ENCODE measurements at regions not wholly inside any gene's neighbourhood (a gene's known extent, or its start where the extent isn't known, plus 50 kb on each side); places are given as distances from the start of the nearest gene placed in this dataset.
A peak's percentile ranks its signal among the peaks of the same experiment; 100 is the strongest.
"Not testable (repeated sequence)": the region's sequence is repeated elsewhere in the genome, so short reads cannot be mapped to it uniquely, and the experiment has no call there.

- not testable (repeated sequence) for DNase-seq (ENCODE audit: low read depth)
Measured at GRCh38 chr10:91003379-91003778, 82.5 kb upstream of the ANKRD1 start.

DNA sequence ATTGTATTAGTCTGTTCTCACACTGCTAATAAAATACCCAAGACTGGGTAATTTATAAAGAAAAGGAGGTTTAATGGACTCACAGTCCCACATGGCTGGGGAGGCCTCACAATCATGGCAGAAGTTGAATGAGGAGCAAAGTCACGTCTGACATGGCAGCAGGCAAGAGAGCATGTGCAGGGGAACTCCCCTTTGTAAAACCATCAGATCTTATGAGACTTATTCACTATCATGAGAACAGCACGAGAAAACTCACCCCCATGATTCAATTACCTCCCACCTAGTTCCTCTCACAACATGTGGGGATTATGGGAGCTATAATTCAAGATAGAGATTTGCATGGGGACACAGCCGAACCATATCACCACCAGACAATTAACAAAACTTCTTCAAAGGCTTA is 84.4 kb upstream of the ANKRD1 start:
- DNase-seq (ENCODE audit: low read depth), result not testable (repeated sequence)

- DNase-seq (ENCODE audit: low read depth), result peak; percentile 31
Measured at GRCh38 chr10:91006001-91006751, 85.3 kb upstream of the ANKRD1 start.

GRCh38 chr10:91006752-91007346 is 86.0 kb upstream of the ANKRD1 start:
- no peak for DNase-seq (ENCODE audit: low read depth)

GRCh38 chr10:91007655-91008054 is 86.8 kb upstream of the ANKRD1 start:
- no peak for DNase-seq (ENCODE audit: low read depth)

DNA sequence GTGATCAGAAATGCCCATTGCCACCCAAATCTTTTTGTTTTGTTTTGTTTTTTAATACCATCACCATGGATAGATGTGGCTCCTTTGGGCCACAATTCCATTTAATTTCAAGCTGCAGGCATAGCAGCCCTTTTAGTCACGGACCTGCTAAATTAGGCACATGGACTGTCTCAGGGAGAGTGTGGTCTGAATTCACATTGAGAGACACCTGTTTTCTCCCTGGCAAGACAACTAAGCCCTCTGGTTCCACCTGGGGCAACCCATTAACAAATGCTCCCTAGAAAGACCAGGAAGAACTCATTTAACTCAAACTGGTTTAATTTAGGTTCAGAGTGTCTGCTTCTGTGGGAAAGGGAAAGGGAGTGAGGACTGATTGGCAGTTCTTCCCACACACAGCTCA is 88.2 kb upstream of the ANKRD1 start:
- DNase-seq (ENCODE audit: low read depth), result no peak

DNA sequence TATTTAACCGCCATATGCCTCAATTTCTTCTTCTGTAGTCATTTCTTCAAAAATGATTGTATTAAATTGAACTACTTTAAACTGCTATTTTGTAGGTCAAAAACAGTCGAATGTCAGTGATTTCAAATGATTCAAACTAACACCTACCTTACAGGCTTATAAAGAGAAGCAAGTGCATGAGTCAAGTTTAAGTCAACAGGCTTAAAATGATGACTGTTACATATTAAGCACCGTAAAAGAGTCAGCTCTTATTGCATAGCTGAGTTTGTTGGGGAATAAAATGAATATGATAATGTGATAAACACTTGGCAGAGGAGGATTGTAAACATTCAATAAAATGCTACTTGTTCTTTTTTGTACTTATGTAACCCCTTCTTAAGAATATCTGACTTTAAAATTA is 90.1 kb upstream of the ANKRD1 start:
- no peak for DNase-seq (ENCODE audit: low read depth)

- DNase-seq (ENCODE audit: low read depth), result no peak
Measured at GRCh38 chr10:91012502-91012901, 91.6 kb upstream of the ANKRD1 start.

GRCh38 chr10:91013985-91014384 is 93.1 kb upstream of the ANKRD1 start:
- no peak for DNase-seq (ENCODE audit: low read depth)

- DNase-seq (ENCODE audit: low read depth), result no peak
Measured at GRCh38 chr10:91017198-91017597, 96.3 kb upstream of the ANKRD1 start.

- no peak for DNase-seq (ENCODE audit: low read depth)
Measured at GRCh38 chr10:91021901-91022300, 101.0 kb upstream of the ANKRD1 start.

GRCh38 chr10:91022390-91022789 is 101.5 kb upstream of the ANKRD1 start:
- no peak for DNase-seq (ENCODE audit: low read depth)

- no peak for DNase-seq (ENCODE audit: low read depth)
Measured at GRCh38 chr10:91022924-91023699, 102.2 kb upstream of the ANKRD1 start.

GRCh38 chr10:91023700-91024398 is 103.0 kb upstream of the ANKRD1 start:
- DNase-seq (ENCODE audit: low read depth), result no peak

GRCh38 chr10:91024541-91024940 is 103.7 kb upstream of the ANKRD1 start:
- no peak for DNase-seq (ENCODE audit: low read depth)

- no peak for DNase-seq (ENCODE audit: low read depth)
Measured at GRCh38 chr10:91032611-91033206, 111.8 kb upstream of the ANKRD1 start.

GRCh38 chr10:91033324-91033950 is 112.5 kb upstream of the ANKRD1 start:
- DNase-seq (ENCODE audit: low read depth), result no peak

- no peak for DNase-seq (ENCODE audit: low read depth)
Measured at GRCh38 chr10:91034042-91034441, 113.2 kb upstream of the ANKRD1 start.

DNA sequence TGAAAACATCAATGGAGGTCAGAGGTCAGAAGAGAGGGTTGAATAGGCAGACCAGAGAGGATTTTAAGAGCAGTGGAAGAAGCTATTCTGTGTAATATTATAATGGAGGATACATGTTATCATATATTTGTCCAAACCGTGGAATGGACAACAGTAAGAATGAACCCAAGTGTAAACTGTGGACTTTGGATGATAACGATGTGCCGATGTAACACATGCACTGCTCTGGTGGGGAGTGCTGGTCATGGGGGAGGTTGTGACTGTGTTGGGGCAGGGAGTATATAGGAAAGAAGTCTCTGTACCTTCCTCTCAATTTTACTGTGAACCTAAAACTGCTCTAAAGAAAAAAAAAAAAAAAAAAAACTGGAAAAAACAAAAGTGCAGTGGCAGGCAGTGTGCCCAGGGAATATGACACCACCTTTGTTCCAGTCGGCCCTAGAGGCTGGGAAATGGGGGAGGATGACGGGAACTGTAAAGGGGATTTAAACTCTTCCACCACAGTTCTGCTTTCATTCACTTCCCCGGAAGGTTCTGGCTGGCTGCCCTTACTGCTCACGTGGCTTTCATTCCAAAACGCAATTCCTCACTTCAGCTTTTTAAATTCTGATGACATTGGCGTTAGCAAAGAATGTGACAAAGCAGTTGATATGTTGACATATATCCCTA is 113.7 kb upstream of the ANKRD1 start:
- DNase-seq (ENCODE audit: low read depth), result no peak

DNA sequence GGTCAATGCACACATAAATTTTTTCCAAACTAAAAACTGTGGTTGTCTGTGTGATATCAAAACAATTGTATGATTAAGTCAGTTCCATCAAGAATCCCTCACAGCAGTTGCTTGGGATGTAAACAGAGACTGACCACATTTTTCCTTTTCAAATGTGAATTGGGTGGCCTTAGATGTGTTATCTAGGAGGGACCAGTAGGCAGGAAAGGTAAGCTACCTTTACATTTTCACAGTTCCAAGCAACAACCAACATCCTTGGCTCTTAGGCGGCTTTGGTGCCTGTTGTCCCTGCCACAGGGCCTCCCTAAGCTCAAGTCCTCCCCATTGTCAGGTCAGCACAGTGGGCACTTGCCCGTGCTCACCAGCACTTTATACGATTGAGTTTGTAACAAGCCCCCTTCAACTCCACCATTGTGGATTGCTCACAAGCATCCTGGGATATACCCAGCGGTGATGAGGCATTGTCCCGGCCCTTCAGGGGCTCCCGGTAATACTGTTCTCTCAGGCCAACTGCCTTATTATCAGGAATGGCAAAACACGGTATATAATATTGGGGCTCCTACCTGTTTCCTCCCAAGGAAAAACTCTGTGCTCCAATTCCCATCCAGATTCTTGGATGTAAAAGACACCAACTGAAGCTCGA is 114.9 kb upstream of the ANKRD1 start:
- no peak for DNase-seq (ENCODE audit: low read depth)
